Erythroblast (primary cell): ENCODE measurements at regions not wholly inside any gene's neighbourhood (a gene's known extent, or its start where the extent isn't known, plus 50 kb on each side); places are given as distances from the start of the nearest gene placed in this dataset.

Source experiments
- GATA1 ChIP-seq: IDR thresholded peaks from 2 replicates; pipeline ENCODE4 v1.6.1; 2011; ENCODE audit warnings: low read depth, mild to moderate bottlenecking, control low read depth, low read length, moderate library complexity
- POLR2A ChIP-seq: IDR thresholded peaks from 2 replicates; pipeline ENCODE4 v1.6.1; 2011; ENCODE audit warnings: mild to moderate bottlenecking, low read length

DNA sequence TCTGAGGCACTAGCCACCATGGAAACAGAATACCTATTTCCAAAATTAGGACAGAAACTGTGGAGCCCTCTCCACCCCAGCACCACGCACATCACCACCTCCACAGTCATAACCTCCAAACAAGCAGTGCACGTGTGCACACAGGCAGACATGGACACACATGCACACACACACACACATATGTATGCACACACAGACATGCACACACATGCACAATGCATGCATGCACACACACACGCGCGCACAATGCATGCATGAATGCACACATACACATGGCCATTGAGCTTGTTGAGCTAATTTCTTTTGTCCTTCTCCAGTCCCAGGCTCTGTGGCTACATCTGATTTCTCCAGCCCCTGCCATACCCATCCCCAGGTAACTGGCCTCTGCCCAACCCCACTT lies 161.6 kb upstream of the EPB41L3 start:
- TF ChIP-seq POLR2A, result no peak
- no peak for TF ChIP-seq GATA1
